GM23248 (cell line): ENCODE measurements at regions not wholly inside any gene's neighbourhood (a gene's known extent, or its start where the extent isn't known, plus 50 kb on each side); places are given as distances from the start of the nearest gene placed in this dataset.

Experiments used
- EZH2 ChIP-seq: fragments of 200-600 bp; sonication (generic); IDR thresholded peaks from 2 replicates; pipeline ENCODE4 v1.6.1; 2018; ENCODE audit warnings: antibody characterized with exemption, mild to moderate bottlenecking; ENCODE audit not compliant: insufficient read depth, poor library complexity, severe bottlenecking
- EZH2phosphoT487 ChIP-seq: fragments of 200-600 bp; sonication (generic); IDR thresholded peaks from 2 replicates; pipeline ENCODE4 v1.6.1; 2018; ENCODE audit warnings: antibody characterized with exemption, moderate library complexity, mild to moderate bottlenecking, low read depth; ENCODE audit not compliant: insufficient read depth

DNA sequence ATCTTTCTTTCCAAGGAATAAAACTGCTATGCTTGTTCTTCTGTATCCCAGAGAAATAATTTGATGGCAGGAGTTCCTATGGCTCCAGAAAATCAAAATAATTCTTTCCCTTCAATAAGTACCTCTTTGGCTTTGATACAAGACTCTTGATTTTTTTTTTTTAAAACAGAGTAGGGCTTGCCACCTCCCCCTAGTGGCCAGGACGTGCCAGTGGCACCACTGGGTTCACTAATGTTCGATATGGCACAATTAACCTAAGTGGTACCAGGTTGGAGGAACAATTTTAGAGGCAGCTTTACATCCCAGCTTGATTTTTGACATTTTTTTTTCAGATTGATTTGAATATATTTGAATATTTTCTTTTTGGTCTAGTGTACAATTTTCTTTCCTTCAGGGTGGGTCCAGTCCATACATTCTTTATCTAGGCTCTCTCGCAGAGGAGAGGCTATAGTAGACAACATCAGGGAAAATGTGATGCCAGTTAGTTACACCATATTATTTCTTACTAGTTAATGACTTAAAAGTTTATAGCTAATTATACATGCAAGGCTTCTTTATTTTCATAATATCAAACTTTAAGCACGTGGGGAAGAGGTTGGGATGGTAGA, 330.9 kb downstream of the S1PR1 start:
- TF ChIP-seq EZH2 (no peak), EZH2phosphoT487 (no peak)
